ENCODE measurements at regions not wholly inside any gene's neighbourhood (a gene's known extent, or its start where the extent isn't known, plus 50 kb on each side); places are given as distances from the start of the nearest gene placed in this dataset.

DNA sequence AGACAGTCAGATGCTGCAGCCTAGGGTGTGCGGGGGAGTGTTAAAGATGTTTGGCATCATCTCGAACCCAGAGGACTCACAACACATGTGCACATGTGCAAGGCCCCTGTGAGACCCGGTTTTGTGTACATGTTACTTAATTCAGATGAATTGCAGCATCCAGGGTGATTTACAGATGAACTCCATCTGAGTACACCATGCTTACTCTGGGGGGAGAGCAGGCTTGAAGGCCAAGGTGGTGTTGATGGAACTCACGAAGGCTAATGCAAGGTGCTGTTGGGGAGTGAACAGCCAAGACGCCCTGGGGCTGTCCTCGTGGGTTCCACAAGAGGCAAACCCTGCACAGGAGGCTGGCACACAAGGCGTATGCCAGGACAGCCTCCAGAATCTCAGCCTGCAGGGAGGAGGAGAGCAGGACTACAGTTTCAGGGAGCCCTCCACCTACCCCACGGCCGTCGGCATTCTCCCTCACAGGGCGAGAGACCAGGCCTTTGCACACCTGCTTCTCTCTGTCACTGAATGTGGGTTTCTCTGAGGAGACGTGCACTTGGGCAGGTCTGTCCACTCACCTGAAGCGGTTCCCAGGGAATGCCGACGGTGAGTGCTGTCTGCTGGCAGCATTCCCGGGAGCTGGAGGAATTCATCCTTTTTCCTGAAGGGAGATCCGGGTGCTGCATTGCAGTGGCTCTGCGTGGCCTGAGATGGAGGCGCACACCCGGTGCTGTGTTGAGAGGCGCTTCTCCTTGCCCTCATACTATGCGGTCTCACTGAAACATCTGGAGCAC lies 178.5 kb upstream of the RNF32 start (continued):
- TF ChIP-seq, protein P1, sequence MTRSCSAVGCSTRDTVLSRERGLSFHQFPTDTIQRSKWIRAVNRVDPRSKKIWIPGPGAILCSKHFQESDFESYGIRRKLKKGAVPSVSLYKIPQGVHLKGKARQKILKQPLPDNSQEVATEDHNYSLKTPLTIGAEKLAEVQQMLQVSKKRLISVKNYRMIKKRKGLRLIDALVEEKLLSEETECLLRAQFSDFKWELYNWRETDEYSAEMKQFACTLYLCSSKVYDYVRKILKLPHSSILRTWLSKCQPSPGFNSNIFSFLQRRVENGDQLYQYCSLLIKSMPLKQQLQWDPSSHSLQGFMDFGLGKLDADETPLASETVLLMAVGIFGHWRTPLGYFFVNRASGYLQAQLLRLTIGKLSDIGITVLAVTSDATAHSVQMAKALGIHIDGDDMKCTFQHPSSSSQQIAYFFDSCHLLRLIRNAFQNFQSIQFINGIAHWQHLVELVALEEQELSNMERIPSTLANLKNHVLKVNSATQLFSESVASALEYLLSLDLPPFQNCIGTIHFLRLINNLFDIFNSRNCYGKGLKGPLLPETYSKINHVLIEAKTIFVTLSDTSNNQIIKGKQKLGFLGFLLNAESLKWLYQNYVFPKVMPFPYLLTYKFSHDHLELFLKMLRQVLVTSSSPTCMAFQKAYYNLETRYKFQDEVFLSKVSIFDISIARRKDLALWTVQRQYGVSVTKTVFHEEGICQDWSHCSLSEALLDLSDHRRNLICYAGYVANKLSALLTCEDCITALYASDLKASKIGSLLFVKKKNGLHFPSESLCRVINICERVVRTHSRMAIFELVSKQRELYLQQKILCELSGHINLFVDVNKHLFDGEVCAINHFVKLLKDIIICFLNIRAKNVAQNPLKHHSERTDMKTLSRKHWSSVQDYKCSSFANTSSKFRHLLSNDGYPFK (CRISPR knock-in tag; IDR thresholded peaks at IDR 0.05; ENCODE audit: borderline replicate concordance) = no peak
- no peak for TF ChIP-seq TAF1 (CRISPR knock-in tag; IDR thresholded peaks at IDR 0.05)

DNA sequence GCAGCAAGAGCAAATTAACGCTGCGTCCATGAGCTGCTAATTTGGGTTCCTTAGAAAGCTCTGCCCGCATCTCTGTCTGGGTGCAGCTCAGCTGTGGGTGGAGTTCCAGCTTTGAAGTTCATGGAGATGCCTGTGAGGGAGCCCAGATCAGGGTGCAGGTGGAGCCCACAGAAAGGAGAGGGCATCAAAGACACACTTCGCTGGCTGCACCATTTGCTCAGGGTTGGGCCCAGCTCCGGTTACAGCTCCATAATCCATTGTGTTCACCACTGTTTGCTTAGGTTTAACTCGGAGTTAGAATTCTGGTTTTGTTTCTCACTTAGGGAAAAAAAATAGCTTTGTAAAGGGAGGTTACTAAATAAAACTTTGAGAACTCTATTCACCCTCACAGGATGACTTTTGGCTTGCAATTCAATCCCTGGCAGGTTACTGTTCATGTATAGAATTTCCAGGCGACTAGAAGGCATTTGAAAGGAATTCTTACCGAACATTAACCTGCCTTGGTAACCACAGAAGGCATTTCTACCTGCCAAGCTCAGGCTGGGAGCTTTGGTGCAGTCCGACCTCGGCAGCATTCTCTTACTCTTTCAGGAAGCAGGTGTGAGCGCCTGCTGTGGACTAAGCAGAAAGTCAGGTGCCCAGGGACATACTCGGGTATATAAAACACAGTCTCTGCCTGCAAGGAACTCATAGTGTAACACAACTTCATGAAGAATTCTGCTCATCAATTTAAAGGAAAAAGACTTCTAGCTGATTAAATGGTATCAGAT lies 179.5 kb upstream of the RNF32 start:
- Histone ChIP-seq H3K4me1 (ENCODE audit: insufficient read depth, low read length) (peaks cover 38% of the 10 kb centered on the region), H3K36me3 (replicated peaks in 1 of 2; ENCODE audit: control insufficient read depth in 1 of 2, insufficient read depth in 2 of 2, low read length in 2 of 2) (no peaks in the 10 kb centered on the region), H3K9ac (ENCODE audit: insufficient read depth, low read depth, low read length) (no peak overlapping the region), H3K27ac (ENCODE audit: extremely low read length, insufficient read depth, low read length) (no peak overlapping the region), H3K79me2 (ENCODE audit: insufficient read depth, low read length) (no peaks in the 10 kb centered on the region), H3K9me3 (ENCODE audit: low read length) (no peaks in the 10 kb centered on the region), H3K4me3 (replicated peaks in 1 of 3; ENCODE audit: insufficient read depth in 1 of 3, low read depth in 2 of 3, low read length in 3 of 3) (0 out of 6 replicates have a peak overlapping the region, but pooled peaks of 1 of the 3 experiments have one; percentile 24), H3K27me3 (ENCODE audit: control insufficient read depth in 1 of 2, insufficient read depth in 2 of 2, low read length in 2 of 2) (peaks cover 1 to 45% of the 10 kb centered on the region in 2 experiments; a peak in 3 of 5 replicates), H4K20me1 (ENCODE audit: insufficient read depth, low read length) (no peaks in the 10 kb centered on the region), H3K4me2 (ENCODE audit: low read depth, low read length) (peak overlapping the region; percentile 54), H2AFZ (ENCODE audit: low read length) (no peak overlapping the region)
- ChIA-PET POLR2A (interaction anchor here (1.0 kb wide), 1 partner anchor 652 kb away, joined by 3 read pairs; no protein-coding TSS in a partner anchor), CTCF (ENCODE audit: low intra/inter-chr PET ratio, low total read pairs) (no interaction called here)
- WGBS (ENCODE audit: low lambda C conversion rate) = 5% methylated on average over 11 of the region's 12 CpGs
- intact Hi-C loops (cut with micrococcal nuclease; ENCODE audit: unreplicated experiment) (no loop called here), in situ Hi-C loops (cut with HindIII; ENCODE audit: extremely low pct_ligation_motif_present, low pct_unique_long_range_greater_than_20kb) (loop anchor here (5.0 kb wide), 1 partner anchor 649 kb away; the partner anchor contains the start of gene SHH)
- ATAC-seq = peak; percentile 82
- DNase-seq (ENCODE audit: low spot score) = peak; percentile 59
- no peak for FAIRE-seq
- BruUV-seq (replicated peaks) = no TSS peak
- no peak for TF ChIP-seq MEF2D (CRISPR knock-in tag; IDR thresholded peaks at IDR 0.05)
- TF ChIP-seq SOX5 (CRISPR knock-in tag; IDR thresholded peaks at IDR 0.05; ENCODE audit: borderline replicate concordance) = no peak
- TF ChIP-seq, protein P2, sequence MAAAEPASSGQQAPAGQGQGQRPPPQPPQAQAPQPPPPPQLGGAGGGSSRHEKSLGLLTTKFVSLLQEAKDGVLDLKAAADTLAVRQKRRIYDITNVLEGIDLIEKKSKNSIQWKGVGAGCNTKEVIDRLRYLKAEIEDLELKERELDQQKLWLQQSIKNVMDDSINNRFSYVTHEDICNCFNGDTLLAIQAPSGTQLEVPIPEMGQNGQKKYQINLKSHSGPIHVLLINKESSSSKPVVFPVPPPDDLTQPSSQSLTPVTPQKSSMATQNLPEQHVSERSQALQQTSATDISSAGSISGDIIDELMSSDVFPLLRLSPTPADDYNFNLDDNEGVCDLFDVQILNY (CRISPR knock-in tag; conservative IDR thresholded peaks at IDR 0.05) = no peak
- TF ChIP-seq SOX13 (IDR thresholded peaks at IDR 0.05) = no peak
- peak in 1 of 2 experiments; percentile 39; a peak in 1 of 4 replicates for TF ChIP-seq SOX13 (CRISPR knock-in tag; conservative IDR thresholded peaks at IDR 0.05 in 1 of 2, IDR thresholded peaks at IDR 0.05 in 1 of 2)
- TF ChIP-seq SOX6 (IDR thresholded peaks at IDR 0.05) = no peak
- TF ChIP-seq SOX6 (CRISPR knock-in tag; IDR thresholded peaks at IDR 0.05) = peak; percentile 61
- TF ChIP-seq, protein P3, sequence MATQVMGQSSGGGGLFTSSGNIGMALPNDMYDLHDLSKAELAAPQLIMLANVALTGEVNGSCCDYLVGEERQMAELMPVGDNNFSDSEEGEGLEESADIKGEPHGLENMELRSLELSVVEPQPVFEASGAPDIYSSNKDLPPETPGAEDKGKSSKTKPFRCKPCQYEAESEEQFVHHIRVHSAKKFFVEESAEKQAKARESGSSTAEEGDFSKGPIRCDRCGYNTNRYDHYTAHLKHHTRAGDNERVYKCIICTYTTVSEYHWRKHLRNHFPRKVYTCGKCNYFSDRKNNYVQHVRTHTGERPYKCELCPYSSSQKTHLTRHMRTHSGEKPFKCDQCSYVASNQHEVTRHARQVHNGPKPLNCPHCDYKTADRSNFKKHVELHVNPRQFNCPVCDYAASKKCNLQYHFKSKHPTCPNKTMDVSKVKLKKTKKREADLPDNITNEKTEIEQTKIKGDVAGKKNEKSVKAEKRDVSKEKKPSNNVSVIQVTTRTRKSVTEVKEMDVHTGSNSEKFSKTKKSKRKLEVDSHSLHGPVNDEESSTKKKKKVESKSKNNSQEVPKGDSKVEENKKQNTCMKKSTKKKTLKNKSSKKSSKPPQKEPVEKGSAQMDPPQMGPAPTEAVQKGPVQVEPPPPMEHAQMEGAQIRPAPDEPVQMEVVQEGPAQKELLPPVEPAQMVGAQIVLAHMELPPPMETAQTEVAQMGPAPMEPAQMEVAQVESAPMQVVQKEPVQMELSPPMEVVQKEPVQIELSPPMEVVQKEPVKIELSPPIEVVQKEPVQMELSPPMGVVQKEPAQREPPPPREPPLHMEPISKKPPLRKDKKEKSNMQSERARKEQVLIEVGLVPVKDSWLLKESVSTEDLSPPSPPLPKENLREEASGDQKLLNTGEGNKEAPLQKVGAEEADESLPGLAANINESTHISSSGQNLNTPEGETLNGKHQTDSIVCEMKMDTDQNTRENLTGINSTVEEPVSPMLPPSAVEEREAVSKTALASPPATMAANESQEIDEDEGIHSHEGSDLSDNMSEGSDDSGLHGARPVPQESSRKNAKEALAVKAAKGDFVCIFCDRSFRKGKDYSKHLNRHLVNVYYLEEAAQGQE (IDR thresholded peaks at IDR 0.05; ENCODE audit: borderline replicate concordance in 1 of 2, low read depth in 1 of 2, low read length in 2 of 2) = no peak
- TF ChIP-seq PPARG (CRISPR knock-in tag; conservative IDR thresholded peaks at IDR 0.05) = no peak
- peak; percentile 66; the same call in 1 of the 2 replicates for TF ChIP-seq SIX1 (CRISPR knock-in tag; IDR thresholded peaks at IDR 0.05; ENCODE audit: borderline replicate concordance)
- TF ChIP-seq RNF2 (conservative IDR thresholded peaks at IDR 0.05; ENCODE audit: low read depth) = no peak
- TF ChIP-seq GATAD2A (CRISPR knock-in tag; IDR thresholded peaks at IDR 0.05) = no peak

Measured in HepG2 (cell line).